K562 (cell line): ENCODE measurements at regions not wholly inside any gene's neighbourhood (a gene's known extent, or its start where the extent isn't known, plus 50 kb on each side); places are given as distances from the start of the nearest gene placed in this dataset.

Experiments used
- ATAC-seq: fragments of 200-7000 bp; cut with Tn5 transposase; 3 replicates; pipeline ENCODE4 v1.9.1; 2020; ENCODE audit warnings: moderate library complexity
- BruUV-seq: library from RNA; stranded (reverse); fragments of 400-500 nt; replicated peaks from 2 replicates; lab custom pipeline; 2021; lab: Mats Ljungman, UMichigan
- CTCF ChIA-PET: fragments of 300-600 bp; formaldehyde crosslinking; extraction: SDS; loops from one replicate; lab custom pipeline; 2021; ENCODE audit warnings: low intra/inter-chr PET ratio; lab: Yijun Ruan, JAX
- POLR2A ChIA-PET: fragments of 300-600, 350-650 bp; sonication (Branson Sonifier 250); formaldehyde crosslinking; extraction: SDS; loops from one replicate; lab custom pipeline; 2021; ENCODE audit warnings: antibody characterized with exemption, inconsistent platforms; lab: Yijun Ruan, JAX
- DNase-seq, 4 experiments: peaks; one replicate each; pipeline versions ENCODE4 v3.0.0 to v3.0.0-alpha.2; 2011 to 2018; ENCODE audit warnings: low spot score in 3 of 4, mixed read lengths in 3 of 4; ENCODE audit errors: extremely low read depth in 1 of 4
- FAIRE-seq: peaks from 2 replicates; lab custom pipeline; 2011; peaks lifted over from hg19 to GRCh38; lab: Jason Lieb, UNC
- H2AFZ ChIP-seq: 2 replicates; pipeline ENCODE4 v1.6.0; 2011; ENCODE audit warnings: low read depth, low read length, control low read depth, inconsistent platforms
- H3K27ac ChIP-seq: fragments of 200-600 bp; 3 replicates; pipeline ENCODE4 v1.8.0; 2011; ENCODE audit warnings: low read depth, mild to moderate bottlenecking, control low read depth, inconsistent platforms, low read length, moderate library complexity, mixed read lengths; ENCODE audit errors: extremely low read depth
- H3K27me3 ChIP-seq, 2 experiments: fragments of 300-600 bp in 1 of 2; 2 replicates in 1 of 2; 3 replicates in 1 of 2; pipeline versions ENCODE4 v1.6.0 to v1.8.0; 2011; ENCODE audit warnings: inconsistent platforms in 2 of 2, low read length in 2 of 2, mild to moderate bottlenecking in 1 of 2, mixed read lengths in 1 of 2, moderate library complexity in 1 of 2; ENCODE audit not compliant: control insufficient read depth in 2 of 2, insufficient read depth in 2 of 2
- H3K36me3 ChIP-seq: fragments of 300-600 bp; 3 replicates; pipeline ENCODE4 v1.8.0; 2011; ENCODE audit warnings: mild to moderate bottlenecking, low read length, inconsistent platforms; ENCODE audit not compliant: control insufficient read depth, insufficient read depth
- H3K4me1 ChIP-seq, 2 experiments: fragments of 200-600 bp in 1 of 2; replicated peaks in 1 of 2; 2 replicates in 1 of 2; 3 replicates in 1 of 2; pipeline versions ENCODE4 v1.5.1 to v1.8.0; 2011; ENCODE audit warnings: inconsistent platforms in 2 of 2, low read length in 2 of 2, mild to moderate bottlenecking in 1 of 2, mixed read lengths in 1 of 2, moderate library complexity in 1 of 2; ENCODE audit not compliant: control insufficient read depth in 2 of 2, insufficient read depth in 2 of 2
- H3K4me2 ChIP-seq: 2 replicates; pipeline ENCODE4 v1.6.1; 2011; ENCODE audit warnings: low read length, control low read depth, inconsistent platforms, mixed read lengths; ENCODE audit not compliant: insufficient read depth
- H3K4me3 ChIP-seq: fragments of 200-600 bp; sonication (generic), shearing (Covaris generic); 2 replicates; pipeline ENCODE4 v1.5.1; 2016; ENCODE audit warnings: control low read depth, inconsistent platforms
- H3K79me2 ChIP-seq: fragments of 200-600 bp; 3 replicates; pipeline ENCODE4 v1.8.0; 2011; ENCODE audit warnings: low read length, inconsistent platforms; ENCODE audit not compliant: control insufficient read depth, insufficient read depth
- H3K9ac ChIP-seq, 2 experiments: 2 replicates each; pipeline versions ENCODE4 v1.6.0 to v1.6.1; 2011; ENCODE audit warnings: low read depth in 2 of 2, low read length in 2 of 2, control low read depth in 1 of 2, inconsistent platforms in 1 of 2, mild to moderate bottlenecking in 1 of 2, mixed read lengths in 1 of 2; ENCODE audit not compliant: insufficient read depth in 1 of 2
- H3K9me1 ChIP-seq: one replicate; pipeline ENCODE4 v1.6.0; 2011; ENCODE audit warnings: inconsistent platforms, mild to moderate bottlenecking, low read length, moderate library complexity; ENCODE audit not compliant: control insufficient read depth, insufficient read depth
- H3K9me3 ChIP-seq: replicated peaks from 2 replicates; pipeline ENCODE4 v1.5.1; 2011; ENCODE audit warnings: low read depth, low read length, inconsistent platforms; ENCODE audit not compliant: control insufficient read depth, insufficient read depth
- H4K20me1 ChIP-seq: replicated peaks from 2 replicates; pipeline ENCODE4 v1.6.1; 2011; ENCODE audit warnings: low read length, inconsistent platforms, mixed read lengths; ENCODE audit not compliant: control insufficient read depth, insufficient read depth
- CBFB ChIP-seq: sonication (generic); formaldehyde crosslinking; IDR thresholded peaks from 2 replicates; pipeline ENCODE4 v1.4.0; 2020; ENCODE audit warnings: mild to moderate bottlenecking, missing genetic modification reagents
- ELF4 ChIP-seq: fragments of 450-650 bp; formaldehyde crosslinking; IDR thresholded peaks from 2 replicates; pipeline ENCODE4 v1.4.0; 2022; ENCODE audit warnings: missing genetic modification characterization
- TFAM ChIP-seq: fragments of 250-450 bp; sonication (Bioruptor Pico); conservative IDR thresholded peaks from 2 replicates; pipeline ENCODE4 v1.5.0; 2021; ENCODE audit warnings: mild to moderate bottlenecking, moderate library complexity
- ZNF311 ChIP-seq: fragments of 250-450 bp; sonication (Bioruptor Pico); IDR thresholded peaks from 2 replicates; pipeline ENCODE4 v1.4.0; 2020; ENCODE audit warnings: mild to moderate bottlenecking, moderate library complexity
- WGBS: fragments of 100-300 bp; shearing (Covaris generic); methylation state at CpG from one replicate; pipeline ENCODE4 v1.1.6; 2016; ENCODE audit warnings: low coverage, mixed read lengths; ENCODE audit not compliant: insufficient coverage; ENCODE audit errors: missing lambda C conversion rate; 5-methylcytosine and 5-hydroxymethylcytosine counted together
- in situ Hi-C: fragments of 300-500 bp; cut with MboI; formaldehyde crosslinking; loops from 4 replicates; pipeline ENCODE4 v1.15.0; 2018; ENCODE audit warnings: inconsistent platforms, mixed read lengths
- intact Hi-C: fragments of 100-400 bp; cut with micrococcal nuclease; formaldehyde crosslinking; loops from 2 replicates; pipeline ENCODE4 v1.14.2; 2022
- TF ChIP-seq, protein P1 (sequence below), 2 experiments: fragments of 450-650 bp in 1 of 2; sonication (generic) in 1 of 2; formaldehyde crosslinking in 1 of 2; IDR thresholded peaks; 2 replicates each; pipeline versions ENCODE4 v1.7.1 to v1.9.0; 2016 to 2022; ENCODE audit warnings: inconsistent platforms in 1 of 2, mild to moderate bottlenecking in 1 of 2, missing genetic modification reagents in 1 of 2
- TF ChIP-seq, protein P2 (sequence below): fragments of 450-650 bp; formaldehyde crosslinking; IDR thresholded peaks from 2 replicates; pipeline ENCODE4 v1.4.0; 2022; ENCODE audit warnings: missing genetic modification characterization
- TF ChIP-seq, protein P3 (sequence below): IDR thresholded peaks from 3 replicates; pipeline ENCODE4 v1.6.1; 2011; ENCODE audit warnings: borderline replicate concordance, mild to moderate bottlenecking; ENCODE audit not compliant: insufficient read length, insufficient read depth
- TF ChIP-seq, protein P4 (sequence below): IDR thresholded peaks from 2 replicates; pipeline ENCODE4 v1.6.1; 2011; ENCODE audit warnings: borderline replicate concordance, low read depth, mild to moderate bottlenecking, moderate library complexity, low read length; ENCODE audit not compliant: insufficient read depth, poor library complexity, severe bottlenecking

DNA sequence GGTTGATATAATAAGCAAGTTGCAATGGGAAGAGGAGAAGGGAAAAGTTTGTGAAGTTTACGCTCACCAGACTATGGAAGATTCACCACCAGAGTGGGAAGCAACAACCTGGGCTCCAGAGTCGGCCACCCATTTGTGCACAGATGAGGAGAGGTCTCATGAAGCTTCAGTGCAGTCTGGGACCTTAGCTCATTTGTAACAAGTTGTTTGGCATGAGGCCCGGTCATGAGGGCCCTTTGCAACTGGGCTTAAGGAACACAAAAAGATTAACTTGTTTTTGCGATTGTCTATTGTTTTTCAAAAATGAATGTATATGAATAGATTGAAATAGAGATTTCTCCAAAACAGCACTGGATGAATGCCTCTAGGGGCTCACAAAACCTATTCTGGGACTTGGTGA is 94.2 kb downstream of the ZNF737 start:
- Histone ChIP-seq H3K79me2 (no peaks in the 10 kb centered on the region), H3K27me3 (no peaks in the 10 kb centered on the region), H3K9me3 (no peaks in the 10 kb centered on the region), H4K20me1 (no peaks in the 10 kb centered on the region), H3K36me3 (no peaks in the 10 kb centered on the region), H2AFZ (no peak overlapping the region), H3K27ac (no peak overlapping the region), H3K4me1 (no peaks in the 10 kb centered on the region), H3K4me3 (no peak overlapping the region), H3K4me2 (no peak overlapping the region), H3K9me1 (no peaks in the 10 kb centered on the region), H3K9ac (no peak overlapping the region)
- no TSS peak for BruUV-seq
- in situ Hi-C loops, result no loop called here
- no peak for ATAC-seq
- intact Hi-C loops, result no loop called here
- ChIA-PET CTCF (no interaction called here), POLR2A (no interaction called here)
- no peak for FAIRE-seq
- no peak for DNase-seq
- 4% methylated on average over 3 of the region's 4 CpGs for WGBS
- TF ChIP-seq, protein P1, sequence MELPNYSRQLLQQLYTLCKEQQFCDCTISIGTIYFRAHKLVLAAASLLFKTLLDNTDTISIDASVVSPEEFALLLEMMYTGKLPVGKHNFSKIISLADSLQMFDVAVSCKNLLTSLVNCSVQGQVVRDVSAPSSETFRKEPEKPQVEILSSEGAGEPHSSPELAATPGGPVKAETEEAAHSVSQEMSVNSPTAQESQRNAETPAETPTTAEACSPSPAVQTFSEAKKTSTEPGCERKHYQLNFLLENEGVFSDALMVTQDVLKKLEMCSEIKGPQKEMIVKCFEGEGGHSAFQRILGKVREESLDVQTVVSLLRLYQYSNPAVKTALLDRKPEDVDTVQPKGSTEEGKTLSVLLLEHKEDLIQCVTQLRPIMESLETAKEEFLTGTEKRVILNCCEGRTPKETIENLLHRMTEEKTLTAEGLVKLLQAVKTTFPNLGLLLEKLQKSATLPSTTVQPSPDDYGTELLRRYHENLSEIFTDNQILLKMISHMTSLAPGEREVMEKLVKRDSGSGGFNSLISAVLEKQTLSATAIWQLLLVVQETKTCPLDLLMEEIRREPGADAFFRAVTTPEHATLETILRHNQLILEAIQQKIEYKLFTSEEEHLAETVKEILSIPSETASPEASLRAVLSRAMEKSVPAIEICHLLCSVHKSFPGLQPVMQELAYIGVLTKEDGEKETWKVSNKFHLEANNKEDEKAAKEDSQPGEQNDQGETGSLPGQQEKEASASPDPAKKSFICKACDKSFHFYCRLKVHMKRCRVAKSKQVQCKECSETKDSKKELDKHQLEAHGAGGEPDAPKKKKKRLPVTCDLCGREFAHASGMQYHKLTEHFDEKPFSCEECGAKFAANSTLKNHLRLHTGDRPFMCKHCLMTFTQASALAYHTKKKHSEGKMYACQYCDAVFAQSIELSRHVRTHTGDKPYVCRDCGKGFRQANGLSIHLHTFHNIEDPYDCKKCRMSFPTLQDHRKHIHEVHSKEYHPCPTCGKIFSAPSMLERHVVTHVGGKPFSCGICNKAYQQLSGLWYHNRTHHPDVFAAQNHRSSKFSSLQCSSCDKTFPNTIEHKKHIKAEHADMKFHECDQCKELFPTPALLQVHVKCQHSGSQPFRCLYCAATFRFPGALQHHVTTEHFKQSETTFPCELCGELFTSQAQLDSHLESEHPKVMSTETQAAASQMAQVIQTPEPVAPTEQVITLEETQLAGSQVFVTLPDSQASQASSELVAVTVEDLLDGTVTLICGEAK (IDR thresholded peaks at IDR 0.05), result no peak
- TF ChIP-seq, protein P1 (CRISPR knock-in tag; IDR thresholded peaks at IDR 0.05), result no peak
- TF ChIP-seq ELF4 (CRISPR knock-in tag), result no peak
- no peak for TF ChIP-seq ZNF311 (CRISPR knock-in tag)
- TF ChIP-seq, protein P2, sequence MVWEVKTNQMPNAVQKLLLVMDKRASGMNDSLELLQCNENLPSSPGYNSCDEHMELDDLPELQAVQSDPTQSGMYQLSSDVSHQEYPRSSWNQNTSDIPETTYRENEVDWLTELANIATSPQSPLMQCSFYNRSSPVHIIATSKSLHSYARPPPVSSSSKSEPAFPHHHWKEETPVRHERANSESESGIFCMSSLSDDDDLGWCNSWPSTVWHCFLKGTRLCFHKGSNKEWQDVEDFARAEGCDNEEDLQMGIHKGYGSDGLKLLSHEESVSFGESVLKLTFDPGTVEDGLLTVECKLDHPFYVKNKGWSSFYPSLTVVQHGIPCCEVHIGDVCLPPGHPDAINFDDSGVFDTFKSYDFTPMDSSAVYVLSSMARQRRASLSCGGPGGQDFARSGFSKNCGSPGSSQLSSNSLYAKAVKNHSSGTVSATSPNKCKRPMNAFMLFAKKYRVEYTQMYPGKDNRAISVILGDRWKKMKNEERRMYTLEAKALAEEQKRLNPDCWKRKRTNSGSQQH (CRISPR knock-in tag), result no peak
- TF ChIP-seq, protein P3, sequence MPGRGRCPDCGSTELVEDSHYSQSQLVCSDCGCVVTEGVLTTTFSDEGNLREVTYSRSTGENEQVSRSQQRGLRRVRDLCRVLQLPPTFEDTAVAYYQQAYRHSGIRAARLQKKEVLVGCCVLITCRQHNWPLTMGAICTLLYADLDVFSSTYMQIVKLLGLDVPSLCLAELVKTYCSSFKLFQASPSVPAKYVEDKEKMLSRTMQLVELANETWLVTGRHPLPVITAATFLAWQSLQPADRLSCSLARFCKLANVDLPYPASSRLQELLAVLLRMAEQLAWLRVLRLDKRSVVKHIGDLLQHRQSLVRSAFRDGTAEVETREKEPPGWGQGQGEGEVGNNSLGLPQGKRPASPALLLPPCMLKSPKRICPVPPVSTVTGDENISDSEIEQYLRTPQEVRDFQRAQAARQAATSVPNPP, result no peak
- no peak for TF ChIP-seq TFAM
- TF ChIP-seq CBFB (CRISPR knock-in tag), result no peak
- TF ChIP-seq, protein P4, sequence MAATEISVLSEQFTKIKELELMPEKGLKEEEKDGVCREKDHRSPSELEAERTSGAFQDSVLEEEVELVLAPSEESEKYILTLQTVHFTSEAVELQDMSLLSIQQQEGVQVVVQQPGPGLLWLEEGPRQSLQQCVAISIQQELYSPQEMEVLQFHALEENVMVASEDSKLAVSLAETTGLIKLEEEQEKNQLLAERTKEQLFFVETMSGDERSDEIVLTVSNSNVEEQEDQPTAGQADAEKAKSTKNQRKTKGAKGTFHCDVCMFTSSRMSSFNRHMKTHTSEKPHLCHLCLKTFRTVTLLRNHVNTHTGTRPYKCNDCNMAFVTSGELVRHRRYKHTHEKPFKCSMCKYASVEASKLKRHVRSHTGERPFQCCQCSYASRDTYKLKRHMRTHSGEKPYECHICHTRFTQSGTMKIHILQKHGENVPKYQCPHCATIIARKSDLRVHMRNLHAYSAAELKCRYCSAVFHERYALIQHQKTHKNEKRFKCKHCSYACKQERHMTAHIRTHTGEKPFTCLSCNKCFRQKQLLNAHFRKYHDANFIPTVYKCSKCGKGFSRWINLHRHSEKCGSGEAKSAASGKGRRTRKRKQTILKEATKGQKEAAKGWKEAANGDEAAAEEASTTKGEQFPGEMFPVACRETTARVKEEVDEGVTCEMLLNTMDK, result no peak
